PFSK-1 (cell line): ENCODE measurements at regions not wholly inside any gene's neighbourhood (a gene's known extent, or its start where the extent isn't known, plus 50 kb on each side); places are given as distances from the start of the nearest gene placed in this dataset.

Source experiments
- FOXP2 ChIP-seq: optimal IDR thresholded peaks from 2 replicates; pipeline ENCODE3; 2011; ENCODE audit warnings: borderline replicate concordance, control low read depth, inconsistent platforms; ENCODE audit not compliant: insufficient read depth; ENCODE audit errors: extremely low read length, extremely low read depth
- POLR2AphosphoS5 ChIP-seq: IDR thresholded peaks from 2 replicates; pipeline ENCODE4 v1.6.1; 2012; ENCODE audit warnings: low read depth, mild to moderate bottlenecking, control low read depth, low read length, moderate library complexity
- REST ChIP-seq, 2 experiments: IDR thresholded peaks; 2 replicates each; pipeline versions ENCODE4 v1.6.1 to v1.8.0; 2011 to 2012; ENCODE audit warnings: low read depth in 2 of 2, low read length in 2 of 2, control low read depth in 1 of 2, inconsistent platforms in 1 of 2, mild to moderate bottlenecking in 1 of 2, moderate library complexity in 1 of 2; ENCODE audit not compliant: insufficient read depth in 1 of 2
- SIN3A ChIP-seq: IDR thresholded peaks from 2 replicates; pipeline ENCODE4 v1.6.1; 2012; ENCODE audit warnings: mild to moderate bottlenecking, low read length, moderate library complexity, borderline replicate concordance; ENCODE audit not compliant: insufficient read depth
- TAF1 ChIP-seq: IDR thresholded peaks from 2 replicates; pipeline ENCODE4 v1.6.1; 2012; ENCODE audit warnings: low read length, control low read depth, borderline replicate concordance; ENCODE audit not compliant: insufficient read depth

GRCh38 chr7:113306302-113306701, 187.9 kb upstream of the SMIM30 start:
- TF ChIP-seq TAF1: no peak
- no peak for TF ChIP-seq POLR2AphosphoS5
- no peak for TF ChIP-seq REST (IDR thresholded peaks at IDR 0.05; ENCODE audit: insufficient read depth in 1 of 2, low read depth in 2 of 2, low read length in 2 of 2)
- TF ChIP-seq SIN3A: no peak
- TF ChIP-seq FOXP2: no peak

GRCh38 chr7:113304104-113304503, 185.8 kb upstream of the SMIM30 start:
- TF ChIP-seq POLR2AphosphoS5 (no peak), REST (IDR thresholded peaks at IDR 0.05; ENCODE audit: insufficient read depth in 1 of 2, low read depth in 2 of 2, low read length in 2 of 2) (no peak), SIN3A (no peak), TAF1 (no peak), FOXP2 (no peak)

DNA sequence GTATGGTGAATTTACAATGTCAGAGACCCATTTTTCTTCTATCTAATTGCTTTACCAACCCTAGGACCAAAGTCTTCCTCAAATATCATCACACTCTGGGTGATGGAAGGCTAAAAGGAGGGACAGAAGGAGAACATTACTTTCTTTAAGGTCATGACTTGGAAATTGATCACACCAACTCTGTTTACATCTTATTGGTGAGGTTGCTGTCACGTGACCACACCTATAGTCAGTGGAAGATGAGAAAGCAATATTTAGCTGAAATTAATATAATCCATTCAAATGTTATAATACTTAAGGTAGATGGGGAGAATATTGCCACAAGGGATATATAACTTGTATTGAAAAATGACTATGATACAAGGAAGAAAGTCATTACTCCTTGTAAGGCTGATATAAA, 183.6 kb upstream of the SMIM30 start:
- no peak for TF ChIP-seq REST (IDR thresholded peaks at IDR 0.05; ENCODE audit: insufficient read depth in 1 of 2, low read depth in 2 of 2, low read length in 2 of 2)
- TF ChIP-seq FOXP2: no peak

- TF ChIP-seq TAF1 (no peak), SIN3A (no peak), FOXP2 (no peak), POLR2AphosphoS5 (no peak), REST (IDR thresholded peaks at IDR 0.05; ENCODE audit: insufficient read depth in 1 of 2, low read depth in 2 of 2, low read length in 2 of 2) (no peak)
Observed at GRCh38 chr7:113301141-113301540, 182.8 kb upstream of the SMIM30 start.

- TF ChIP-seq SIN3A: no peak
- TF ChIP-seq TAF1: no peak
Observed at GRCh38 chr7:113299748-113300147, 181.4 kb upstream of the SMIM30 start.

DNA sequence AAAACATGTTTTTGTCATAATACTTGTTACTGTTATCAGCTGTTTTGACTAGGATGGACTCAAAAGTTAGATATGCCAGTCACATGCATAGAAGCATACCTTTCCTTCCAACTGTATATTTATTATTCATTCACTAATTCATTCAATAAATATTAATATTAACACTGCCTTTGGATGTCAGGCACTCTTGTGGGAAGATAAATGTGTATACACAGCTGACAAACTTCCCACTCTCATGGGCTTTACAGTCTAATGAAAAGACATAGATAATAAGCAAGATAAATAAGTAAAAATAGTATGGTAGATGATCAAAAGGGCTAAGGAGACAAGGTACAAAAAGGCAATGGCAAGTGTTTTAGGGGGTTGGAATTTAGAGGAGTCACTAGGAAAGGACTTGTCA, 180.1 kb upstream of the SMIM30 start:
- TF ChIP-seq REST (IDR thresholded peaks at IDR 0.05; ENCODE audit: insufficient read depth in 1 of 2, low read depth in 2 of 2, low read length in 2 of 2) (no peak), SIN3A (no peak), POLR2AphosphoS5 (no peak), FOXP2 (no peak), TAF1 (no peak)
